Adrenal gland (tissue), 9 donors: ENCODE measurements at regions not wholly inside any gene's neighbourhood (a gene's known extent, or its start where the extent isn't known, plus 50 kb on each side); places are given as distances from the start of the nearest gene placed in this dataset.
A peak's percentile ranks its signal among the peaks of the same experiment; 100 is the strongest.

Experiments
- DNase-seq, 7 donors: peaks; one replicate each; pipeline ENCODE4 v3.0.0-alpha.2; 2019 to 2020
- H3K27ac ChIP-seq, 5 donors: fragments of 200-600 bp; sonication (generic) in 4 of 5; 1 replicate in 3 of 5; 2 replicates in 2 of 5; pipeline versions ENCODE4 v1.5.1 to v1.8.0; 2016 to 2020; ENCODE audit warnings: mild to moderate bottlenecking in 1 of 5
- H3K27me3 ChIP-seq: fragments of 200-600 bp; 2 replicates; pipeline ENCODE4 v1.8.0; 2021
- H3K36me3 ChIP-seq, 2 donors: fragments of 200-600 bp; replicated peaks in 1 of 2; 1 replicate in 1 of 2; 2 replicates in 1 of 2; pipeline versions ENCODE4 v1.5.1 to v1.8.0; 2018 to 2022
- H3K4me1 ChIP-seq, 2 donors: fragments of 200-600 bp; replicated peaks in 1 of 2; 1 replicate in 1 of 2; 2 replicates in 1 of 2; pipeline versions ENCODE4 v1.5.1 to v1.8.0; 2018 to 2021
- H3K4me3 ChIP-seq, 4 donors: fragments of 200-600 bp; sonication (generic) in 3 of 4; one replicate each; pipeline ENCODE4 v1.5.1; 2016 to 2018
- H3K9me3 ChIP-seq, 3 donors: fragments of 200-600 bp; sonication (generic) in 1 of 3; replicated peaks in 1 of 3; 1 replicate in 2 of 3; 2 replicates in 1 of 3; pipeline versions ENCODE4 v1.5.1 to v1.8.0; 2016 to 2021
- POLR2A ChIP-seq, 2 donors: fragments of 450-650 bp; IDR thresholded peaks; one replicate each; pipeline ENCODE4 v1.6.1; 2017; ENCODE audit warnings: antibody characterized with exemption in 2 of 2, mild to moderate bottlenecking in 2 of 2, moderate library complexity in 1 of 2
- whole genome bisulfite sequencing, 4 donors: extraction: QIAGEN DNeasy Blood & Tissue Kit in 2 of 4; methylation state at CpG; one replicate each; pipeline versions ENCODE4 v1.1.5 to v1.1.7; 2013 to 2017; 5-methylcytosine and 5-hydroxymethylcytosine counted together
- intact Hi-C, 2 donors: fragments of 100-400 bp; cut with DNase I; formaldehyde crosslinking; loops; one replicate each; pipeline versions ENCODE4 v1.14.1 to v1.15.0; 2022 to 2023
- TF ChIP-seq, protein P1 (sequence below), 6 experiments: fragments of 450-650 bp in 4 of 6; fragments of 200-600 bp in 2 of 6; sonication (generic) in 1 of 6; IDR thresholded peaks; 1 replicate in 5 of 6; 2 replicates in 1 of 6; pipeline versions ENCODE4 v1.5.1 to v1.8.0; 2016 to 2021; ENCODE audit warnings: antibody characterized with exemption in 6 of 6, mild to moderate bottlenecking in 2 of 6, moderate library complexity in 1 of 6
- donor health status: healthy with polysubstance abuse.
- donor health status: Bipolar disorder and iron deficiency.
- donor health status: DM: yes; HTN: yes; CAD: no.
- donor health status: DM: no; HTN: no; CAD: no.
- donor health status: DM: no; HTN: no; CAD: no.

- no peak for TF ChIP-seq POLR2A (IDR thresholded peaks at IDR 0.05)
- TF ChIP-seq, protein P1, sequence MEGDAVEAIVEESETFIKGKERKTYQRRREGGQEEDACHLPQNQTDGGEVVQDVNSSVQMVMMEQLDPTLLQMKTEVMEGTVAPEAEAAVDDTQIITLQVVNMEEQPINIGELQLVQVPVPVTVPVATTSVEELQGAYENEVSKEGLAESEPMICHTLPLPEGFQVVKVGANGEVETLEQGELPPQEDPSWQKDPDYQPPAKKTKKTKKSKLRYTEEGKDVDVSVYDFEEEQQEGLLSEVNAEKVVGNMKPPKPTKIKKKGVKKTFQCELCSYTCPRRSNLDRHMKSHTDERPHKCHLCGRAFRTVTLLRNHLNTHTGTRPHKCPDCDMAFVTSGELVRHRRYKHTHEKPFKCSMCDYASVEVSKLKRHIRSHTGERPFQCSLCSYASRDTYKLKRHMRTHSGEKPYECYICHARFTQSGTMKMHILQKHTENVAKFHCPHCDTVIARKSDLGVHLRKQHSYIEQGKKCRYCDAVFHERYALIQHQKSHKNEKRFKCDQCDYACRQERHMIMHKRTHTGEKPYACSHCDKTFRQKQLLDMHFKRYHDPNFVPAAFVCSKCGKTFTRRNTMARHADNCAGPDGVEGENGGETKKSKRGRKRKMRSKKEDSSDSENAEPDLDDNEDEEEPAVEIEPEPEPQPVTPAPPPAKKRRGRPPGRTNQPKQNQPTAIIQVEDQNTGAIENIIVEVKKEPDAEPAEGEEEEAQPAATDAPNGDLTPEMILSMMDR (IDR thresholded peaks at IDR 0.05): no peak
- DNase-seq: peak; percentile 75 to 96 (median 90)
- Histone ChIP-seq H3K4me1 (peaks cover 12 to 14% of the 10 kb centered on the region in 2 donors), H3K4me3 (no peak overlapping the region), H3K27me3 (no peaks in the 10 kb centered on the region), H3K27ac (peak overlapping the region in 3 of 5 donors; percentile 43 to 83 (median 49)), H3K9me3 (no peaks in the 10 kb centered on the region), H3K36me3 (no peaks in the 10 kb centered on the region)
- WGBS, 4 donors: 21 to 36% (median 30%) methylated on average over 6 of the region's 6 CpGs
- intact Hi-C loops: no loop called here
Observed at GRCh38 chr13:44132710-44133109, 240.9 kb upstream of the SERP2 start.

DNA sequence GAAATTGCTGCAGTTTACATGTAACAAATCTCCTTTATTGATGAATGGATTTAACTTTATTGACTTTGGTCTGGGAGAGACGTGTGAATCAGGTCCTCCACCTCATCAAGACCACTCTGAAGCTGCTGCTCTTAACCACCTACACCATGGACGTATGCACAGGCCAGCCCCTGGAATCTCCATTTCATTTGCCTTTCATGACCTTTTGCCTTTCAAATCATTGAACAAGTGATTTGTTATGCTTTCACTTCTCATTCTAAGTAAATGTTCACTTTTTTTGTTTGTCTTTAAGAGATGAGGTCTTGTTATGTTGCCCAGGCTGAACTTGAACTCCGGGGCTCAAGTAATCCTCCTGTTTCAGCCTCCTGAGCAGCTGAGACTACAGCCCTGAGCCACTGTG, 240.0 kb upstream of the SERP2 start:
- Histone ChIP-seq H3K36me3 (no peaks in the 10 kb centered on the region), H3K27ac (no peak overlapping the region), H3K27me3 (no peaks in the 10 kb centered on the region), H3K4me1 (peaks cover 12 to 14% of the 10 kb centered on the region in 2 donors), H3K9me3 (no peaks in the 10 kb centered on the region), H3K4me3 (no peak overlapping the region)
- 88 to 93% (median 89%) methylated on average over 3 of the region's 3 CpGs for WGBS, 4 donors
- no peak for TF ChIP-seq POLR2A (IDR thresholded peaks at IDR 0.05)
- TF ChIP-seq, protein P1 (IDR thresholded peaks at IDR 0.05): no peak
- DNase-seq: no peak
- intact Hi-C loops: no loop called here

- H3K36me3 ChIP-seq: no peaks in the 10 kb centered on the region
- intact Hi-C loops: no loop called here
- H3K4me1 ChIP-seq: peaks cover 7 to 14% of the 10 kb centered on the region in 2 donors
- no peak for TF ChIP-seq POLR2A (IDR thresholded peaks at IDR 0.05)
- TF ChIP-seq, protein P1 (IDR thresholded peaks at IDR 0.05): no peak
- 65 to 89% (median 79%) methylated on average over 1 of the region's 1 CpG for WGBS, 4 donors
- DNase-seq: no peak
- no peaks in the 10 kb centered on the region for H3K27me3 ChIP-seq
- H3K27ac ChIP-seq: no peak overlapping the region
- no peaks in the 10 kb centered on the region for H3K9me3 ChIP-seq
- no peak overlapping the region for H3K4me3 ChIP-seq
Observed at GRCh38 chr13:44135566-44135965, 238.1 kb upstream of the SERP2 start.

DNA sequence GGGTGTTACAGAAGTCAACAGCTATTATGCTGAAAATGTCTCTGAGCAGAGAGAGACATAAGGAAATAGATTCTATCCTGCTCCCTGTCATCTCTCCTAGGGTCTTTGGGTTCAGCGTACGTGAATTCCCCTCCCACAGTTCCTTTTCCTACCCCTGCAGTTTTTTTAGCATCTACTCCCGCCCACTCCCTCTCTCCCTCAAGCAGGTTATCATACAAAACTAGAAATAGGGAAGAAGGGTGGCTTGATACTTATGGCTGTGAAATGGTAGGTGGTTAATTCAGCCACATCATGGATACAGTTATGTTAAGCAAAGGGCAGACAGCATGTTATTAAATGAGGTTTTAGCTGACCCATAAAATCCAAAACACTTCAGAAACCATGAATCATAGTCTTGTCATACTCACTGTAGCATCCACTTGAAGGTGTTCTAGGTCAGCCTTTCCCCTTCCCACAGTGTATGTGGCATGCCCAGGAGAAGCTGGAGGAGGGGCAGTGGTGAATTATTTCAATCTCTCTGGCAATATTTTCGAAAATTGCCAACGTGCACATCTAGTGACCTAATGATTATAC, 236.8 kb upstream of the SERP2 start:
- no peak for TF ChIP-seq POLR2A (IDR thresholded peaks at IDR 0.05)
- TF ChIP-seq, protein P1 (IDR thresholded peaks at IDR 0.05): no peak
- Histone ChIP-seq H3K27ac (no peak overlapping the region), H3K9me3 (no peaks in the 10 kb centered on the region), H3K4me1 (peaks cover 17 to 20% of the 10 kb centered on the region in 2 donors), H3K36me3 (no peaks in the 10 kb centered on the region), H3K27me3 (no peaks in the 10 kb centered on the region), H3K4me3 (no peak overlapping the region)
- 61 to 66% (median 63%) methylated on average over 5 of the region's 5 CpGs for WGBS, 4 donors
- no peak for DNase-seq
- intact Hi-C loops: no loop called here
